Activated CD4-positive, alpha-beta T cell treated with anti-CD3 and anti-CD28 coated beads, Interleukin-2, amount 50 U/mL, for 48 hours (primary cell): ENCODE measurements at regions not wholly inside any gene's neighbourhood (a gene's known extent, or its start where the extent isn't known, plus 50 kb on each side); places are given as distances from the start of the nearest gene placed in this dataset.
A peak's percentile ranks its signal among the peaks of the same experiment; 100 is the strongest.
"Not testable (repeated sequence)": the region's sequence is repeated elsewhere in the genome, so short reads cannot be mapped to it uniquely, and the experiment has no call there.

Experiments used
- DNase-seq, 2 experiments: peaks; one replicate each; pipeline ENCODE4 v3.0.0-alpha.2; 2020

- no peak for DNase-seq
These were observed 106.7 kb upstream of the OR9G4 start for GRCh38 chr11:56855217-56855616.

DNA sequence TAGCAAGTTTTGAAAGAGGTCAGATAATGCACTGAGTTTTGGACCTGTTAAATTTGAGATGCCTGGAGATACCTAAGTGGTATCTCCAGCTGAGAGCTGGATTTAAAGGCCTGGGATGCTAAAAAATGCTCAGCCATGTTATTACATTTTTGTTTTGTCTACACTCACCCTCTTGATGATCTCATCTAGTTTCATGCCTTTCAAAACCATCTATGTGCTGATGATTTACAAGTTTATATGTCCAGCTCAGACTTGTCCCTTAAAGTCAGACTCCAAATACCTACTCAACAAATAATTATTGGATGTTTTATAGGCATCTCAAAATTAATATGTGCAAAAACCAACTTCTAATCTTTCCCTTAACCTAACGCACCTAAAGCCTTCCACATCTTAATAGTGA lies 103.6 kb upstream of the OR9G4 start:
- DNase-seq = no peak

DNA sequence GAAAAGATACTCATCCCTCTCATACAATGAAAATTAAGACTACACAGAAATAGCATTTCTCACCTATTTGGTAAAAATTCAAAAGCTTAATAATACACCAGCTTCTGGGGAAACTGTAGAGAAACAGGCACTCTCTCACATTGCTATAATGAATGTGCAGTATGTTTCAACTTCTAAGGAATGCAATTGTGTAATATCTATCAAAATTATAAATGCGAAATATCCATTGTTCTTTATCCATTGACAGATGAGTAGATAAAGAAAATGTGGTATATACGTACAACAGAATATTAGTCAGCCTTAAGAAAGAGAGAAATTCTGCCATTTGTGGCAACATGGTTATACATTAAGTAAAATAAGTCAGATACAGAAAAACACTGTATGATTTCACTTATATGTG lies 101.4 kb upstream of the OR9G4 start:
- DNase-seq = no peak

- DNase-seq = no peak
These were observed 100.8 kb upstream of the OR9G4 start for GRCh38 chr11:56849250-56849649.

DNA sequence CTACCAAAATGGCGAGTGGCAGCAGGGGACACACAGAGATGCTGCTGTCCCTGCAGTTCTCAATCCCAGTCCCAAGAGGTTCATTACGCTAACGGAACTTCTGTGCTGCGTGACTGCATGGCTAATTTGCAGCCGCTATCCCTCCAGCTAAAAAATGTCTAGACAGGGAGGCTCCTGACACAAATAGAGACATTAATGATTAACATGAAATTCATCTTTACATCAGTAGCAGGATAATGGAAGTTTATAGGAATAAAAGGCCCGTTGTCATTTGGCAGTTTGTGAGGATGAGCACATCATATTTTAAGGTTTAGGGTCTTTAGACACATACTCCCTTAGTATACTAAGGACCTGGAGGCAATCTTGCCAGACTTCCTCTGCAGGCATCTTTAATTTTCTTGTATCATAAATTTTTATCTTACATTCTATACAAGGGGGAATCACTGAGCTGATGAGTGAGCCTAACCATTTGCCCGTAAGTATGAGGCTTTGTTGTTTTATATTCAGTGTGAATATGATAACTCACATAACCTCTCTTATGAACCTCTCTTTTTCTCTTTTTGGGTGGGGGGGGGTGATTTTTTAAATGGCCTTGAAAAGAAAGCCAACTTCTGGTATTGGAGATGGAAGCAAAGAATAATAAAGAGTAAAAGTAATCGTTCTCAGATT lies 99.8 kb upstream of the OR9G4 start:
- no peak for DNase-seq

DNA sequence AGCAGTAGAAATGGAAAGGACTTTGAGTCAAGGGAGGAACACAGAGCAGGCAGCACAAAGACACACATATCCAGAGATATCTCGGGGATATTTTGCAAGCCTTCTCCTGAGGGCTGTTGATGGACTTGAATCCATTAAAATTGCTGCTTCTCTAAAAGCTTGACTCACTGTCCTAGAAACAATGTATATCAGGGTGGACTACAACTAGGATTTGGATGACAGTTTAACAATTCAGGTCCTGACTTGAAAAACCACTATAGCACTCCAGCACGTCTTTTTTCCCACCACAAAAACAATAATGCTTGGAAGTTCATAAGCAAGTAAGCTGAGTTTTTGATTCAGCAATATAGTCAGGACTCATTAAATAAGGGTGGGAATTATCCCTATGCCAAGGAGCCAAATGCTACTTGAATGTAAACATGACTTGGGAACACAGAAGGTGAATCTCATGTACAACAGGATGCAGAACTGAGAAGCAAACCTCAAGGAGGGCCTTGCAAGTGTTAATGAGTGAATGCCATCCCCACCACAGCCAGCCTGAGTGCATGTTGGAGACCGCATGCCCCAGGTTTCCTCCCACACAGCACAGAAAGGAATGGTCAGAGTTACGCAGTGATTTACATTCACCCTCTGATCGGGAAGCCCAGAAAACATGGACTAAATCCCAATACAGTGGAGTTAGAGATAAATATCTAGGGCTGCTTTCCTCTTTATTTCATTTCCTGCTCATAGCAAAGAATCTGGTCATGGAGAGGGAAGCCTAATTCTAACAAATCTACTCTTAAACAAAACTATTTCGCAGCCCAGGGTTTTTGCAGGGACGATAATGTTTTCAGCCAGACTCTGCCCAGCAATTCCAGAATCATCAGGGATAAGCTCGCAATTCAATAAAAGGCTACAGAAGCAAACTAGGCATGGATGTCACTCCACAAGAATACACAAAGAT lies 98.4 kb upstream of the OR9G4 start:
- no peak for DNase-seq

GRCh38 chr11:56845121-56845732 lies 96.7 kb upstream of the OR9G4 start:
- no peak for DNase-seq

DNA sequence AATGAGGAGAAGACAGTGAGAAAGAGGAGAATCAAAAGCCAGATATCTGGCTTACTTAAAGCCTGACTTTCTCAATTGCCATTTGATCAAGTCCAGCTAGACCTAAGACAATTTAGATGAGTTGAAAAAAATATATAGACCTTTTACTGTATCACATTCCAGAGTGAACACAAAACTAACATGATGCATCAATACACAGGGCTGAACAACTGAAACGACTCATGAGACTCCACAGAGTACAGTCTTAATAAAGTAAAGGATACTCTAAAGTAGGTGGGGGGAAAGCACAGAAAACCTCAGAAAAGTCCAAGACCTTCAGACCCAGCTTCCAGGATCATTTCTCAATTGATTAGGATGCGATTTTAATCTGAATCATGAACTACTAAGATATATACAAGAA lies 95.3 kb upstream of the OR9G4 start:
- DNase-seq = no peak

DNA sequence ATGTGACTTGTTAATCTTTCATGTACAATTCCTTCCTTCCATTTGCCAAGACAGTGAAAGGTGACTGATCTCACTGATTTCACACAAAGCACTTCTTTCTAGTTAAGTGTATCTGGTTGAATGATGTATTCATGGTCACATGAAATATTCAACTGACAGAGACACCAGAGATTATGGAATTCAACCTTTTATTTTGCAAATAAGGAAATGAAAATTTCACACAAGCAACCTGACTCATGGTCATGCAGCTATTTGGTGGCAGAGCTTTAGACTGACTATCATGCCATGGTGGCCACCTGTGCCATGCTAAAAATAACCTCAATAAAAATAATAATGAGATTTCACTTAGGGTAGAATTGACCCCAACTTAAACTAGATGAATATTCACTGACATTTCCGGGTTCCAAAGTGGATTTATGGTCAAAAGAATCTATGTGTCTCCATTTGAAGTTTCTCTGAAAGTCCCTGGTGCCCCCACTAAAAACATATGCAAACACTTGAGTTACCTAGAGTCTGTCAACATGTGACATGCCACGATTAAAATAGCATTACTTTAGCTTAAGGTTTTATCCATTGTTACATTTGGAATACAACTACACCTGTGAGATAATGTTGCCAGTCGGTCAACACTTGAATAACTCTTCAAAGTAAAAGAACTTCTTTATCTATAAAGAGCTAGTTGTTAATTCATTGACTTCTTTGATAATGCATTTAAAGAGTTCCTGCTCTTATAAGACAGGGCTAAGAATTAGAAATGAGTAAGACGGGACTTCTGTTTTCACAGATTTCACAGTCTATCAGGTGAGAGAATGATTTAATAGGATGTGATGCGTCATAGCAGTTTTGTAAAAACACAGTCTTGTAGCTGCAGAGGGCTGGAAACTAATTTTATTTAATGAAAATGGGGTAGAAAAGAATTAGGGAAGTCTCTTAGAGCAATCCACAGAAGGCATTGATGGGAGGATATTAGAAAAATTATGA lies 94.6 kb upstream of the OR9G4 start:
- no peak for DNase-seq

- DNase-seq = peak; percentile 18 to 38
These were observed 92.8 kb upstream of the OR9G4 start for GRCh38 chr11:56841210-56841810.

DNA sequence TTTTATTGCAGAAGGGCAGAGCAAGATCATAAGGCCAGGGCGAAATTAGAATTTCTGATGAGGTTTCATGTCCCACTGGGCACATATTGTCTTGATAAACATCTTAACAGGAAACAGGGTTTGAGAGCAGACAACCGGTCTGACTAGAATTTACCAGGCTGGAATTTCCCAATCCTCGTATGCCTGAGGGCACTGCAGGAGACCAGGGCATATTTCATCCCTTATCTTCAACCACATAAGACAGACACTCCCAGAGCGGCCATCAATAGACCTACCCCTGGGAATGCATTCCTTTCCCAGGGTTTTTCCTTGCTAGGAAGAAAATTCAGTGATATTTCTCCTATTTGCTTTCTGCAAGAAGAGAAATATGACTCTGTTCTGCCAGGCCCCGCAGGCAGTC lies 78.9 kb upstream of the OR9G4 start:
- DNase-seq = not testable (repeated sequence)

GRCh38 chr11:56819916-56820315 lies 71.4 kb upstream of the OR9G4 start:
- no peak for DNase-seq

DNA sequence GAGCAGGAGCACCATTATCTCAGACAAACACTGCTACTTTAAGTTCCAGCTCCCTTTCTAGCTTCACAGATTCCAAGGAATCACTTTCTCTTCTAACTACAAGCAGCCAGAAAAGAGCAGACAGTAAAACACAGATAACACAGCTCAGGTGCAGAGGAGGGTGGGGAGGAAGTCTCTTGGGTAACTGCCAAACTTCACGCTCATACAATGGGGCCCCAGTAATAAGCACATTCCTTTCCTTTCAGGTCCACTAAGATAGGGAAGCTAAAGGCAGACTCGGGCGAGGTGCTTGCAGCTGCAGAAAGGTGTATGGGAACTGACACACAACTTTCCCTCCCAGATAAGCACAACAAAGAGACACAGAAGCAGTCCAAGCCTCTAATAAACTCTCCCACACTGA lies 69.2 kb upstream of the OR9G4 start:
- DNase-seq = no peak

- DNase-seq = no peak
These were observed 67.8 kb upstream of the OR9G4 start for GRCh38 chr11:56816259-56816658.

- no peak for DNase-seq
These were observed 59.8 kb upstream of the OR9G4 start for GRCh38 chr11:56808326-56808725.

DNA sequence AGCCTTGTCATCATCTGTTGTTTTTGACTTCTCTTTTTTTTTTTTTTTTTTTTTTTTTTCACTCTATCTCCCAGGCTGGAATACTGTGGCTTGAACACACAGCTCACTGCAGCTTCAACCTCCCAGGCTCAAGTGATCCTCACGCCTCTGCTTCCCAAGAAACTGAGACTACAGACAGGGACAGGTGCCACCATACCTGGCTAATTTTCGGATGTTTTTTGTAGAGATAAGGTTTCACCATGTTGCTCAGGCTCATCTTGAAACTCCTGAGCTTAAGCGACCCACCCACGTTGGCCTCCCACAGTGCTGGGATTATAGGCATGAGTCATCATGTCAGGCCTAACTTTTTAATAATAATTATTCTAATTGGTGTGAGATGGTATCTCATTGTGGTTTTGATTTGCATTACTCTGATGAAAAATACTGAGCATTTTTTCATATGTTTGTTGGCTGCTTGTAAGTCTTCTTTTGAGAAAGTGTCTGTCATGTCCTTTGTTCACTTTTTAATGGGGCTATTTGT lies 51.3 kb upstream of the OR9G4 start:
- no peak for DNase-seq
